22Rv1 (cell line): ENCODE measurements at regions not wholly inside any gene's neighbourhood (a gene's known extent, or its start where the extent isn't known, plus 50 kb on each side); places are given as distances from the start of the nearest gene placed in this dataset.

ENCODE experiments used
- CTCF ChIP-seq: fragments of 450-650 bp; IDR thresholded peaks from 2 replicates; pipeline ENCODE4 v1.5.1; 2017; ENCODE audit warnings: mild to moderate bottlenecking
- ZFX ChIP-seq: fragments of 450-650 bp; IDR thresholded peaks from 2 replicates; pipeline ENCODE4 v1.6.1; 2017; ENCODE audit warnings: antibody characterized with exemption, borderline replicate concordance

GRCh38 chr10:107994621-107995270 is 830.2 kb upstream of the SORCS1 start:
- TF ChIP-seq CTCF (no peak), ZFX (no peak)
